ENCODE measurements at regions not wholly inside any gene's neighbourhood (a gene's known extent, or its start where the extent isn't known, plus 50 kb on each side); places are given as distances from the start of the nearest gene placed in this dataset.

DNA sequence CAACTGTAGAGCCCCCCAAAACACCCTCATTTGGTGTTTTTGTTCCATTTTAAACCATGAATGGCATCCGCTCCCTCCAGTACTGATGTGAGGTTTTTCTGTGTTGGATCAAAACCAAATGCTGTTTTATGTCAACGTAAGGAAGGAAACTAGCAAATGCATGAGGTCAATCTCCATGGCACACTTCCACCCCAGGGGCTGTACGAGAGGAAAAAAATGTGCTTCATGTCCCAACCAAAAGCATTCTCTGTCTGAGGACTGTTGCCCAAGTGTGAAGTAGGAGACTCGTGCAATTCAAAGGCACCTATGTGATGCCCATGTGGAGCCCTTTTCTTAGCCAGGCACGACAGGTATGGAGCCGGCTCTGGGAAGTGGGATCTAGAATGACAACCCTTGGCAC lies 180.3 kb upstream of the MKI67 start:
- no peak overlapping the region for H3K27ac ChIP-seq
- TF ChIP-seq, protein P1, sequence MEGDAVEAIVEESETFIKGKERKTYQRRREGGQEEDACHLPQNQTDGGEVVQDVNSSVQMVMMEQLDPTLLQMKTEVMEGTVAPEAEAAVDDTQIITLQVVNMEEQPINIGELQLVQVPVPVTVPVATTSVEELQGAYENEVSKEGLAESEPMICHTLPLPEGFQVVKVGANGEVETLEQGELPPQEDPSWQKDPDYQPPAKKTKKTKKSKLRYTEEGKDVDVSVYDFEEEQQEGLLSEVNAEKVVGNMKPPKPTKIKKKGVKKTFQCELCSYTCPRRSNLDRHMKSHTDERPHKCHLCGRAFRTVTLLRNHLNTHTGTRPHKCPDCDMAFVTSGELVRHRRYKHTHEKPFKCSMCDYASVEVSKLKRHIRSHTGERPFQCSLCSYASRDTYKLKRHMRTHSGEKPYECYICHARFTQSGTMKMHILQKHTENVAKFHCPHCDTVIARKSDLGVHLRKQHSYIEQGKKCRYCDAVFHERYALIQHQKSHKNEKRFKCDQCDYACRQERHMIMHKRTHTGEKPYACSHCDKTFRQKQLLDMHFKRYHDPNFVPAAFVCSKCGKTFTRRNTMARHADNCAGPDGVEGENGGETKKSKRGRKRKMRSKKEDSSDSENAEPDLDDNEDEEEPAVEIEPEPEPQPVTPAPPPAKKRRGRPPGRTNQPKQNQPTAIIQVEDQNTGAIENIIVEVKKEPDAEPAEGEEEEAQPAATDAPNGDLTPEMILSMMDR (conservative IDR thresholded peaks at IDR 0.05): no peak

DNA sequence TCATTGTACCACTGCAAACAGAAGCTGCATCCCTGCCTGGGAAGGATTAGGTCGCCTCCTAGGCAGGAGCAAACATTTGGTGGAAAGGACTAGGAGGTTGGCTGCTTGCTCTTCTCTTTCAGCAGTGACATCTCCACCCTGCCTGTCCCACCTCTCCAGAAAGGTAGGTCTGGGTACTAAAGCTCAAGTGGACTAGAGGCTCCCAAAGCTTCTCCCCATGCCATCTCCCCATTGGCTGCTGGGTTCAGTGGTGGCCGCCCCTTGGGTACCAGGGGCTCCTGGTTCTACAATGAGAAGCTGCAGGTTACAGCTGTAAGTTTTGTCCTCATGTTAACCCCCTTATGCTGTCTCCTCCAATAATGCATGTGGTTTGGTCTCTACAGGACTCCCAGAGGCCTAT lies 180.7 kb upstream of the MKI67 start:
- no peak overlapping the region for H3K27ac ChIP-seq
- TF ChIP-seq, protein P1 (conservative IDR thresholded peaks at IDR 0.05): no peak

DNA sequence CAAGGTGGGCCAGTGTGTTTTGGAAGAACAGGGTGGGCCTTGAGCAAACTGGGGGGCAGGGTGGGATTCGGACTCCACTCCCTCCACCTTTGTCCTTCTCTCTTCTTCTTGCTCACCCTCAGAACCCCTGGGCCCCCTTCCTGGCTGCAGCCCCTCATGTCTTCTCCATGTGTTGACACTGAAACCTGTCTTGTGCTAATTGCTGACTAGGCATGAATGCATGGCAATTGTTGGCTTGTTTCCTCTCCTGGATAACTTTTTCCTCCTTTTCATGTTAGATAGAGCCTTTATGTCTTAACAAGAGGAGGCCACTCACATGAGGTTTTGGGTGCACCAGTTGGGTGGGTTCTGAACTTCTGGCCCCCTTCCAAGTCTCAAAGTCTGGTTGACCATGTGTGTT lies 181.6 kb upstream of the MKI67 start:
- no peak overlapping the region for H3K27ac ChIP-seq
- TF ChIP-seq, protein P1 (conservative IDR thresholded peaks at IDR 0.05): no peak

DNA sequence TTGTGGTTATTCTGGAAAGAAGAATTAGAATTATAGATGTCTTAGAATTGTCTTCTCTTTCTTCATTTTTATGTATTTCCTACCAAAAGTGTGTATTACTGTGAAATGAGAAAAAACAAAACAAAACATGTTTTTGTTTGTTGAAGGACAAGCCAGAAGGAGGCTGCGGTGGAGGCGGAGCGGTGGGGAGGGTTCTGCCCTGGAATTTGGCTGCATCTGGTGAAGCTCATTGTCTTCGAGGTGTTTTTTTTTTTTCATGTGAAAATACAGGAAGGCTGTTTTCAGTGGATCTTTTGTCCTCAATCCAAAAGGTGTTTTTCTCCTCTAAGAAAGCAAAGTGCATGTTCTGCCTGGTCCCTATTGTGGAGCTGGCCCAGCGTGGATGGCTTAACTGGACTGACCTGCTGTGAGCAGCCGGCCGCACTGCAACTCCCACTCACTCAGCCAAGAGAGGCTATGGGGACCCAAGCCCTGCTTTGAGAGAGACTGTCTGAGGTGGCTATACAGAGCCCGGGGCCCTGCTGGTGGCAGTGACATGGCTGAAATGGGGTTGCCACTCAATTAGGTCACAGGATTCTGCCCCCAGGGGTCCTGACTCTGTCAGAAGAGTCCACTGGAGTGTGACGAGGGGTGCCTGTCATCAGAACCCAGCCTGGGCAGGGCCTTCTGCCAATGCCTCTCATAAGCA lies 184.9 kb upstream of the MKI67 start:
- H3K27ac ChIP-seq: no peak overlapping the region
- TF ChIP-seq, protein P1 (conservative IDR thresholded peaks at IDR 0.05): no peak

DNA sequence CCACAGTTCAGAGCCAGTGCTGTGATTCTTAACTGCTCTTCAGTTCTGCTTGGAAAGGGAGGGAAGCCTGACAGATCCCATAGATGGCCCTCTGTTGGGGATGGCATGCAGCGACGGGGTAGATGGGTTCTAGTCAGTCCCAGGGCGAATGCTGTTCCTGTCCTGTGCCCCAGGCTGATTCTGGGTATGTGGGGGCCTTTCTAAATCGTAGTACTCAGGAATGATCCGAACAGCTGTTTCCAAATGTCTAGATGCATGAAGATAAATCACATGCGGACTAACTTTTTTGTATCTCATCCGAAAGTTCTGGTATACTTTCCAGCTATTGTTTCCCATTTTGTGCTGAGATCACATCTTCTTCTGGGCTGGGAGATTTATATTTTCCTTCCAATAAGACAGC lies 186.0 kb upstream of the MKI67 start:
- TF ChIP-seq, protein P1 (conservative IDR thresholded peaks at IDR 0.05): no peak
- no peak overlapping the region for H3K27ac ChIP-seq

DNA sequence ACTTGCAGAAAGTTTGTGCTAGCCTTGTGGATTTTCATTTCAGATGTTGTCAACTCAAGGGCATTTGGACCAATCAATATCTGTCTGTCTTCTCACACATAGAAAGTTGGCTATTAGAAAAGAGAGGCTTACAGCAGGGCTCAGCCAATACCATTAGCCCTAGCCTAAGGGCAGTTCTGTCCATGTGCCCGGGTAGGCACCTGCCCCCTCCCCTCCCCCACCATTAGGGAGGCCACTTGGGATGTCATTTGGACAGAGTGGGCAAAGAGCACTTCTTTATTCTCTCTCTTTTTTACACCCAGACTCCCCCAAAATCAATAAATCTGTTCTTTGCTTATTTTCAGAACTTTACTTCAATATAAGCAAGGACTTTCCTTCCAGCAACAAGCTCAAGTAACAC lies 188.5 kb upstream of the MKI67 start:
- TF ChIP-seq, protein P1 (conservative IDR thresholded peaks at IDR 0.05): no peak
- H3K27ac ChIP-seq: no peak overlapping the region

DNA sequence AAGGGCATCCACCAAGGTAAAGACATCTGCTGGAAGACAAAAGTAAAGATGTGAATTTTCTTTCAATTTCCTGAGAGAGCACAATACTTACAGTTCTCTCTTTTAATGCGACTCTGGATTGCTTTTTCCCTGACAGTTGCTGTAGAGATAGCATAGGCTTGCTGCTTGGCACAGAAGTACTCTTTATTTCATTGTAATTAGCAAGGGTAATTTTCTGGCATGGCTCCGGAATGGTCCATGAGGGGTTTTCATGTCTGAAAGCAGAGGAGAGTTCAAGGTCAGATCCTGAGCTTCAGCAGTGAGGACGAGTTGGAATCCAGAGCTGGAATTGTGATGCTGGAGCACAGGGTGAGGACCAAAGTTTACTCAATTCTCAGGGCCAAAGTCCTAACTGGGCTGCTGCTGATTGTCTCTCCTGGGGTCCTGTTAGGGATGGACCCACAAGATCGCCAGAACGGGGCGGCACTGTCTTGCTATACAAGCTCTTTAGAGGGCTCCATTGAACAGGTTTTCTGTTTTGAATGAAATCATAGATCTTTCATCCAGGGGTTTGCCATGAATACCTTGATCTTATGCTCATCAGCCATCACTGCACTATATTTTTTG lies 190.0 kb upstream of the MKI67 start:
- TF ChIP-seq, protein P1 (conservative IDR thresholded peaks at IDR 0.05): no peak
- no peak overlapping the region for H3K27ac ChIP-seq
